GM19467 (cell line): ENCODE measurements at regions not wholly inside any gene's neighbourhood (a gene's known extent, or its start where the extent isn't known, plus 50 kb on each side); places are given as distances from the start of the nearest gene placed in this dataset.

Experiments used
- ATAC-seq: cut with Tn5 transposase; IDR thresholded peaks from one replicate; pipeline ENCODE4 v1.9.1; 2021; ENCODE audit warnings: mild to moderate bottlenecking, moderate library complexity; ENCODE audit not compliant: unreplicated experiment

DNA sequence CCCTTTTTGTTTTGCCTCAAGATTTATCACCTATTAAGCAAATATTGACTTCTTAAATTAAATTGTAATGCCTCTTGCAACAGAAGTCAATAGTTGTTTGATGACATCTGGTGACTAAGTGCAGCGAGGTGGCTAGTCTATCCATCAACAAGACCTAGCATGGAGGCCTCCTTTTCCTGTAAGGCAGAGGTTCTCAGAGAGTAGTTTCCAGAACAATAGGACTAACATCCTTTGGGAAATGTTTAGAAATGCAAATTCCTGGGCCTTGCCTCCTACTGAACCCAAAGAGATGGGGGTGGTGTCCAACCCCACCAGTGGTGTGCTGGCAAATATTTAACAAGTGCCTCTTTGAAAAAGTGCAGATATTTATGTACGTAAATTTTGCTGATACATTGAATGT, 143.7 kb downstream of the SCP2D1 start:
- ATAC-seq: no peak

DNA sequence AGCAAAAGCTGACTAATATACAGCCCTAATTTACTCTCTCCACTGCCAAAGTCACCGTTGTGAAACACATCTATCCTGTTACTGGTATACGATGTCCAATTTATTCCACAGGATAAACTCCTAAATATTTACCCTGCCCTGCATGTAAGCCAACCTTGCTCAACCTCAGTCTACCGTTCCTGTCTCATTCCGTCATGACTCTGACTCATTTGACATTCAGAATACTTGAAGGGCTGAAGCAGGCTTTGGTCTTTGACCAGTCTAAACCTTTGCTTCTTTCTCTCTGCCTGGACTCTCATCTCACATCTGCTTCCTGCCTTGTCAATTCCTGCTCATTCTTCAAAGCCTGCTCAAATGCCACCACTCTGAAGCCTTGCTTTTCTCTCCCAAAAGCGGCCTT, 157.5 kb downstream of the SCP2D1 start:
- no peak for ATAC-seq

DNA sequence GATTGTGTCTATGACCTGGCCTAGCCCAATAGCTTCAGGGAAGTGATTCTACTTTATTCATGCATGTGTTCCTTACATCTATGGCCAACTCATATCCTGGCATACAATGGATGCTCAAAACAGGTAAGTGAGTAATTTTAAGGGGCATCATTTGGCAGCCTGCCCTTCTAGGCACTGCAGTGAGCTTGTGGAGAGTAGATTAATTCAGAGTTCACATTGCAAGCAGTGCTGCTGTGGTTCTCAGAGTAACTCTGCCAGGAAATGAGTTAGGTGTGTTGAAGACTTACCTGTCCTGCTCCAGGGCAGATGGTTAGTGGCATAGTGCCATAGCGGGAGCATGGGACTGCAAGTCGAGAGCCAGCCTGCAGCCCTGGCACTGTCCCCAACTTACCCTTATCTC, 158.0 kb downstream of the SCP2D1 start:
- no peak for ATAC-seq

DNA sequence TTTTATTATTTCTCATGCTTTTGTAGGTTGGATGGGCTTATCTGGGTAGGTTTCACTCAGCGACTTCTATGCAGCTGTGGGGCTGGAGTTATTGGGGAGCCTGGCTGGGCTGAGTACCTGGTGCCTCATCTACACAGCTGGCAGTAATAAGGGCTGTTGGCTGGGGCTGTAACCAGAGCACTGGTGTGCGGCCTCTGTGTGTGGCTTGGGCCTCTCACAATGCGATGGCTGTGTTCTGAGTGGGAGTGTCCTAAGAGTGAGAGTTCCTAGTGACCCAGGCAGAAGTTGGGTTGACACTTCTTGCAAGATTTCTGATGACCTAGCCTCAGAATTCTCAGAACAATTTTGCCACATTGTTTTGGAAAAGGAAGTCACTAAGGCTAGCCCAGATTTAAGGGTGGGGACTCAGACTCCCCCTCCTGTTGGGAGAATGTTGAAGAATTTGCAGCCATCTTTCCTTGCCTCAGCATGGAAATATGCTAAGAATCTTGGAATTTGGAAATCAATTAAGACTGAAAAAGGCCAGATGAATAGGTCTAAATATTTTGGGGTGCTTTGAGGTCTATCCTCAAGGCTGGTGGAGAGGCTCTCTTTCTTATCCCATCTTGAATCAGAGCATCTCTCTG, 158.8 kb downstream of the SCP2D1 start:
- no peak for ATAC-seq

DNA sequence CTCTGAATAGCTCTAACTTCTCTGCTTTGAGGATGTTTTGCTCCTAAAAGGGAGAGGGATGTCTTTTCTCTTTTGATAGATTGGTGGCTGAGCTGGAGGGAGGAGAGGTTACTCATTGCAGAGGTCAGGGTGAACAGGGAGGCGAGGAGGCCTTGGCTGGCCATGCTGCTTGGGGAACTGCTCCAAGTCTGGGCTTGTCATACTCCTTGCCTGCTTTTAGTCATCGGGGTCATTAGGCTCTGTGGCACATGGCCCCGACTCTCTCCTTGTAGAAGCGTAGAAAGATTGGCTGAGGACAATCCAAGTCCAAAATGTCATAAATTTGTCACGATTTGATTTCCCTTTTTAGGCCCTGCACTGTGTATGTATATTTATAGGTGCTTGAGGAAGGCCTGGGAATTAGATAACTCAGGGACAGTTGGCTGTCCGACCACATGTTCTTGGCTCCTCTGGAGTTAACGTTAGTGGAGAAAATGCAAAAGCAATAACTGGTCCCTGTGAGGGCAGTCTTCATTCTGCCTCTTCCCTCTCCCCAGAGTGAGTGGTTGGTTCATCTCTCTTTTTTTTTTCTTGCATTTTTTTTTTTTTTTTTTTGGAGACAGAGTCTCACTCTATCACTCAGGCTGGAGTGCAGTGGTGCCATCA, 160.1 kb downstream of the SCP2D1 start:
- ATAC-seq: no peak

DNA sequence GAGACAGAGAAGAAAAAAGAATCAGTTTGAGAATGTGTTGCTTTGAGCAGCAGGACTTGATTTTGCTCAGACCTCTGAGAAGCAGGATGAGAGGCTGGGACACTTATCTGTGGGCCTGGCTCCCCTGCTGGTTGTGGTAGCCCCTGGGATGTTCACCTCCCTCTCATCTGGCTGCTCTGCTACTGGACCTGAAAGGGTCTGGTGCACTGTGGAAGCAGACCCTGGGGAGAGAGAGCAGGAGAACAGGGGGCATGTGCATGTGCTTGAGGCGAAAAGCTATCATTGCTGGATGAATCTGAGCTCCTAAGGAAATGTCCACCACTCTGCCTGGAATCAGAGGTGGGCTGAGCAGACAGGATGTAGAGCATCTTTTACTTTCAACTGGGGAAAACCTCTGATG, 161.1 kb downstream of the SCP2D1 start:
- ATAC-seq: no peak

DNA sequence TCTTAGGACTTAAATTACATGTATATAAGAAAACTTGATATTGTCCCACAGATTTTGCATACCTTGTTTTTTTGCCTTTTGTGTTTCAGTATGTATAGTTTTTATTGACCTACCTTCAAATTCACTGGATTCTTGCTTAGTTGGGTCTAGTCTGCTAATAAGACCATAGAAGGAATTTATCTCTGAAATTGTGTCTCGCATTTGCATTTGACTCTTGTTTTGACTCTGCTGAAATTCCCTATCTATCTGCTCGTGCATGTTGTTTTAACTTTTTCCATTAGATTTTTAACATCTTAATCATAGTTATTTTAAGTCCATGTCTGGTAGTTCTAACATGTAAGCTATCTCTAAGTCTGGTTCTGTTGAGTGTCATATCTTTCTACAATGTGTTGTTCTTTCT, 163.9 kb downstream of the SCP2D1 start:
- no peak for ATAC-seq

DNA sequence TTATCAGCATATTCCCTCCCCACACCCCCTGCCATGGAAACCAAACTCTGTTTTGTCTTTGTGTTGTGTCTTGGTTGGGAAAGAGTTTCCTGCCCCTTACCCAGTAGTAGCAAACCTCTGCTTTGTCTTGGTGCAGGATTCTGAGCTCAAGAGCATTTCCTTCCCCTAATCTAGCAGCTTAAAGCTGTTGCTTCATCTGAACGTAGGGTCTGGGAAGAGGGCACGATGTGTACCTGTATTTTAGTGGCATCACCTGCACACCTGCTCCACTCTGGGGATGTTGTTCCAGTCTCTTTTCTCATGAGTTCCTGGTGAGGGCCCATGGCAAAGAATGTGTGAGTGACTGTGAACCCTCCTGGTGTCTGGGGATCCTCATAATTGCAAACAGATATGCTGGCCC, 164.7 kb downstream of the SCP2D1 start:
- ATAC-seq: no peak

DNA sequence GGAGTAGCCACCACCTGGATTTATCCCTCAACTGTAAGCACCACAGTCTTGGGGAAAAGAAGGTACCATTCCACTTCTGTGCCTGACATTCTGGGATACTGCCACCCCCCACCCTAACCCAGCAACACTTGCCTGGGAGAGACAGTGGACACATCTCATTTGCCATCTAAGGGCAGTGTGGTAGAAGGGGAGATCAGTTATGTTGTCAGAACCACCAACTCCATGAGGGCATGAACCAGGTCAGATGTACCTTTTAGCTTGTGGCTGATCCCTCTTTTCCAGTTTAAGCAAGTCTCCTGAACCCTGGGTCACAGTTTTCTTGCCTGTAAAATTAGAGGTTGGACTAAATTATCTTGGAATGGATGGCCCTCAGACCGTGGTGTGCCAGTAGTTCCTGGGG, 165.5 kb downstream of the SCP2D1 start:
- ATAC-seq: no peak

DNA sequence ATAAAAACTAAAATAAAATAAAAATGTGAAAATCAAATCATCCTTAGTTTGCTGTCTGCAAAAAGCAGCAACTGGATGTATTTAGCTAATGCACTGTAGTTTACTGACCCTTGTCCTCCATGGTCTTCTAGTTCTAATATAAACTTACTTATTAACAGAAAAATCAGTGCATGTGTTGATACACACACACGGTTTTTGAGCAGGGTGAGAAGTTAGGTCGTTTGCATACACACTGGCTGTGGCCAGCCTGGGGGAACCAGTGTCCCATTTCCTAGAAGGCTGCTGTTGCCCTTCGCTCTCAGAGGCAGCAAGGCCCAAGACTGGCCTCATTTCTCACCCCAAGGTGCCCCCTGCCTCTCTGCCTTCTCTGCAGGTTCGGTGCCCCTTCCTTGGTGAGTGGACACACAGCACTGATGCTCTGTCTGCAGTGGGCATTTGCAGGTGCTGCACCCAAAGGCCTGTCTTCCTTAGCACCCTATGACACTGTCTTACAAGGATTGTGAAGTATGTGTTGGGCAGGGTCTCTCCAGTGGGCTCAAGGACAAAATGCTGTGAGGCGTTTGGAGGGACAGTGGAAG, 168.5 kb downstream of the SCP2D1 start:
- ATAC-seq: no peak

DNA sequence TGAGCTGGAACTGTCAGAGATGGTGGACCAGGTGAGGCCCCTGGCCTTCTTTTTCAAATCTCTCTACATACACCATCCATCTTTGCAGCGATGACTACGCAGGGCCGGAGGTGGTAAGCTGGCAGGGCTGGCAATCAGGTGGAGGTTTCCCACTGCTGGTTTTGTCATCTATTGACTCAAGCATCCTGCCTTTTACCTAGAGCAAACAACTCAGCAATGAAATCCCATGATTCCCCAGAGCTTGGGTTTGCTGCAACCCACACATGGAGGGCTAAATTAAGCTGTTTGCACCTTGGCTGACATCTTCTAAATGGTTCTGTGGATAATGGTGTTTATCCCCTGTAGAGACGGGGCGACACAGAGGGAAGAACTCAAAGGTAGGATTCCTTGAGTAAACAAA, 170.2 kb downstream of the SCP2D1 start:
- no peak for ATAC-seq

DNA sequence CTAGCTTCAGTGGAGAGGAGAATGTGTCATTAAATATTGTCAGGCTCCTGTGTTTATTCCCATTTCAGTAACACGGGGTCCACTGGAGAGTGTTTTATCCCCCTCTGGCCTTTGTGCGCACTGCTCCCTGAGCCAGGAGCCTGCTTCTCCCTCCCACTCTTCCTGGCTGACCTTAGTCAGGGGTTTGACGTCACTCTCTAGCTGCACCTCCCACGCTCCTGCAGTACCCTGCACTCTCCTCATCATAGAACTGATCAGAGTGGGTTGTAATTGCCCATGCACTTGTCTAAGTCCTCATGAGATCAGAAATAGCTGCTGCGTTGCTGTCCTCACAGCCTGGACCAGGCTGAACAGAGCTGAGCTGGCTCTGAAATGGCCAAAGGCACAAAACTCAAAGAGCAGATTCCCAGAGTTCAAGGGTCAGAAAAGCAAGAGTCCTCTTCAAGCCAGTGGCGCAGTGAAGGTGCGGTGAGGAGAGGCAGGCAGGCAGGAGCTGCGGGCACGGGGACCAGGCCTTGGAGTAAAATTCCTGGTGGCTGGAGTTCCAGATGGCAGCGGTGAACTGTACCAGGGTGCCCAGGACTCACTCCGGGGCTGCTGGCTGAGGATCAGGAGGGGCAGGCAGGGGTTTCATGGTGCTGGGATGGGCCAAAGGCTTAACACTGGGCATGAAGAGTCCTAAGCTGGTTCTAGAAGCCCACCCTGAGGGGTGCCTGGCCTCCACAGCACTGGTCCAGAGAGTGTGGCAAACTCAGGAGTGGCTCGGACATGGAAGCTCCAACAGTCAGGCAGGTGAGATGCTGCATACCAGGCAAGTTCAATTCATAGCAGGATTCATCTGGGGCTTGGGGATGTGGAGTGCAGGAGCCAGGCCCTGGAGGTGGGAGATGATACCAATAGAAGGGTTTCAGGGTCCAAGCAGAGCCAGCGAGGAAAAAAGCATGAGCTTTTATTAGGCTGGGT, 170.9 kb downstream of the SCP2D1 start:
- no peak for ATAC-seq

DNA sequence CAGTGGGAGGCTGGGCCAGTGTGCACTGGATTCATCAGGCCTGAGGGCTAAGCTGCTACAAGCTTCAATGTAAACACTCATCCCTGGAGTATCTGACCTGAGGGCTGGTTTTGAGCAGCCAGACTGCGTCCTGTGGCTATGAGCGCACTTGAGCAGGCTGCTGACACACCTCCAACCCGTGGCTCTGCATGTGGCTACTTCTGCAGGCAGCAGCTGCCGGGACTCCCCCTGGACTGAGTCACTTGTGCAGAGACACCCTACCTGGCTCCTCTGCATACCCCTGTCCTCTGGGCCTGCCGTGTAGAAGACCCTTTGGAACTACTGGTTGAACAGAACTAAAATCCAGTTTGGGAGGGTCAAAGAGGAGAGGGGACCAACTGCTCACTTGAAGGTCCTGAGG, 172.0 kb downstream of the SCP2D1 start:
- no peak for ATAC-seq

DNA sequence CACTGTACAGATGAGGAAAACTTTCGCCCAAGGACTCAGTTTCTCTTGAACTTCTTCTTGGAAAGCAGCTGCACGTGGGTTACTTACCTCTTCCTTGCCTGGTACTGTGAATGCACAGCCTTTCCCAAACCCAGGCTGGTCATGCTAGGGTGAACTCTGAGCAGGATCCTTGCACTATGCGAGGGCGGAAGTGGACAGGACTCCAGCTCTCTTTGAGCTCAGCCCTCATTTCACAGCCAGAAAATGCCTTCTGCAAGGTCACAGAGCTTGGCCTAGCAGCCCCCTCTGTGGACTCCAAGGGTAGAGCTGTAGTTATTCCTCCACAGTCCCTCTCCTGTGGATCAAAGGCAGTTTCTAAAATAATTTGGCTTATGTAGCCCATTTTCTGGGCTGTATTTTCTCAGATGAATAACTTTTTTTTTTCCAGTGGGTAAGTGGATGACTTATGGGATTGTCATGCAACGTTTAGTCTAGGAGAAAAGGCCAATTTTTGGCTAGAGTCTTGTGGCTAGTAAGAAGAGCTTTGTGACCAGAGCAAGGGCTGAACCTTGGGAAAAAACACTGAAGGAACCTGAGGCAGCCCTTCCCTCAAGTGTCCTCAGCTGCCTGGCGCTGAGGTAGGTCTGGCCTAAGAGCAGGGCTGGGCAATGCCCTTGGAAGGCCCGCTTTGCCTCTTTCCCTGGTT, 172.7 kb downstream of the SCP2D1 start:
- no peak for ATAC-seq

DNA sequence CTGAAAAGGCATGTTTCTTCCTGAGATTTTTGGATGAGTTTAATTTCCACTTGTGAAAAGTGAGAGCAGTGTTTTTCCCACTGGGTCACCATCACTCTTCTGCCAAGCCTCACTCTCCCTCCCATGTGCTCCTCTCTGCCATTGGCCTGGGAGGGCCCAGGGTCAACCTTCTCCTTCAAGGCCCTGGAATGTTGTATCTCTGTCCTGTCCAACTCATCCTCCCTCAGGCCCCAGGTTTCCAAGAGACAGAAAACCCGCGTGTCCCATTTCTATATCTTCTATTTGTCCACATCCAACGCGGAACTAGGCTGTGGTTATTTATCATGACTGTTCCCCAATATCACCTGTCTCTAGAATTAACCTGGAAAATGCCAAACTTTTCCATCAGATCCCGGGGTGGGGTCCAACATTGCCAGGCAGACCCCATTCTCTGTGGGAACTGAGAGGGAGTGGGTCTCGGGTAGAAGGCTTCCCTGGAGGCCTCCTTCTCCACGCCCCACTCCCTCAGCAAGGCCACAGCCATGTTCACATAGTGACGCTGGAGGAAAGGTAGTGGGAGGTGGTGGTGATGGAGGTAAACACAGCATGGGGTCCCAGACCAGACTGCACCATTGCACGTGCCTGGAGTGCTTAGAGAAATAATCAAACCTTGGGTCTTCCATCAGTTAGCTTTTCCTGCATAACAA, 173.5 kb downstream of the SCP2D1 start:
- ATAC-seq: no peak

DNA sequence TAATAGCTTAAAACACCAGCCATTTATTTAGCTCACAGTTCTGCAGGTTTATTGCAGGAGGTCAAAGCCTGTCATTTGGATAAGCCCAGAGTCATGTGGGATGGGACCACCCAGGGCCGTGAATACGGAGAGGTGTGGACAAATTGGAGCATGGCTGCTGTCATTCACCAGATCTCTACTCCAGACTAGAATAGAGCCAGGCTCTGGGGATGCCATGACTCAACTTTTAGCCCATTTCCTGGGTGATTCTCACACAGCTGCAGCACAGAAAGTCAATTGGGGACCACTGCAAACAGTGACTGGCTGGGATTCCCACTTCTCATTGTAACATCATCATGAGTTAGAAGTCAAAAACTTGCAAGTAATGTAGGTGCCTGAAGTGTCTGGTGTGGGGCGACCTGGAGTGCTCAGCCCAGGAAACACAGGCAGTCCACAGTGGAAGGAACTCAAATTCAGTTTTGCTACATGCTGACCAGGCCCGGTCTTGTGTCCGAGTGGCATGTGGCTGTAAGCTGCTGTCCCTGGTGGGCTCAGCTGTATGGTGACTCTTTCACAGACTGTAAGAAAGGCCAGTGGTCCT, 174.3 kb downstream of the SCP2D1 start:
- no peak for ATAC-seq

DNA sequence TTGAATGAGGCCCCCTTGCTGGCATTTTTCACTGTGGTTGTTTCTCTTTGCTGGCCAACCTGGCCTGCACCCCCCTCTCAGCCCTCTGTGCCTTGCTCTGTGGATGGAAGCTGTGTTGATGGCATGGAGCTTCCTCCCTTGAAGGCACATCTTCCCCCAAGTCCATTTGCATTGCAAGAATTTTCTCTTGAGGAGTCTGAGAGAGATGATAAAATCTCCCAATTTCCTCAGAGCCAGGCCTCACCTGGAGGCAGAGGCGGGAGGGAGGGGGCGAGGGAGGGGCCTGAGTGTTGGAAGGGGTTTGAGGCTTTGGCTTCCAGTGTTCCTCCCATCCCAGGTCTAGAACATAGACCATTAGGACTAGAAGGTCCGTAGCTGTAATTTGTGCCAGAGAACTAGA, 175.1 kb downstream of the SCP2D1 start:
- ATAC-seq: no peak

DNA sequence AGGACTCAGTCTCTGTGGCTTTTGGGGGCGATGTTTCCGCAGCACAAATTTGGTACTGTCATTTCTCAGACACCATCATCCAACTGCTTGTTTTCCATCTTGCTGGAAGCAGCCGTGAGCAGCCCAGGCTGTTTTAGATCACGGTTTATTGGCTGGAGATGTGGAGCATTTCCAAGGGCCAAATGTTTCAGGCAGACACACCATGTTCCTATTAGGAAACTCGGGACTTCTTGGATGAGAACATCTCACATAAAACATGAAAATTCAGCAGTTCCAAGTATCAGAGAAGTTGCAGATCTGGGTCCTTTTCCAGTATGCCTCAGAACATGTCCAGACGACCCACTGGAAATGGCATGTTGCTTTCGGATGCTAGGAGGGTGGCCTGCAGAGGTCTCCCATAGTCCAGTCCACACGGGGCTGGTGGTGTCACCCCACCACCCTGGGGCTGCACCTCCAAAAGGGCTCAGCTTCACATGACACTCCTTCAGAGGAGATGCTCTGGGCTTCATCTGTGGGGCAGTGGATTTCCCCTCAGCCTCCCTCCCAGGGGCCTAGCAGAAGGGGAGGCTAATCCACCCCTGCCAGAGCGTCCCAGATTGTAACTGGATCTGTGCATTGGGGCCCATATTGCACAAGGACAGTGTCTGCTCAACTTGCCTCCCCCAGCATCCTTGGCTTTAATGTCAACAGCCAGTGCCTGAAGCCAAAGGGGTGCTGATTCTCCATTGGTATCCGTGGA, 176.3 kb downstream of the SCP2D1 start:
- no peak for ATAC-seq

DNA sequence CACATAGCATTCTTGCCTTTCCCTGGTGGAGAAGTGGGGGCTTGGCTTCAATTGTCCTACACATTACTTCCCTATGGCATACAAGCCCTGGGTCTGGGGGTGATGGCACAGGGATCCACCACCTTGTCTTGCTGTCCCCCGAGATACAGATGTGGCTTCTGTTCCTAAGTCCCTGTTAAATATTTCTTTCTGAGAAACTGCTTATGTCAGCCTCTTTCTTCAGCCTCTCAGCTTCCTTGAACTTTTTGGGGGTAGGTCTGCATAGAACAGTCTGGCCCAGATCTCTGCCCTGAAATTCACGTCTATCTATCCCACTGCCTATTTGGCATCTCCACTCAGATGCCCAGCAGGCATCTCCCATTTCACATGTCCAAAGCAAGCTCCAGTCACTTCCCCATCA, 177.4 kb downstream of the SCP2D1 start:
- no peak for ATAC-seq
